ENCODE measurements at regions not wholly inside any gene's neighbourhood (a gene's known extent, or its start where the extent isn't known, plus 50 kb on each side); places are given as distances from the start of the nearest gene placed in this dataset.

DNA sequence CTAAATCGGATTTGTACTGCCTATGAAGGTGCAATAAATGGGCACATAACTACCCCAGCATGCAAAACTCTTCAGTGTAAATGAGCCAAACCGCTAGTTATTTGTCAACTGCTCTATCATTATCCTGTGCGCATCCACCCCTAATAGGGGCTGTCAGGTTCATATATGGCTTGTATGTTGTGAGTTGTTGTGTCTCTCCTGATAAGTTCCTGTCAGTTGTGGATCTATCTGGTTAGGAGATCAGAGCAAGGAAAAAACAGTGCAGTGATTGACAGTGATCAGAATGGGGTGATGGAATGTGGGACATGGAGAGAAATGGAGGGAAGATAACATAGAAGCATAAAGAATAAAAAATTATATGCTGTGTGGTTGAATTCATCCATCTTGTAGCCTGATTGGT is 686.9 kb upstream of the ID4 start:
- no peak overlapping the region for H3K9ac ChIP-seq (ENCODE audit: low read length)
- no peaks in the 10 kb centered on the region for H3K27me3 ChIP-seq (ENCODE audit: insufficient read depth, low read depth, low read length)
- no peaks in the 10 kb centered on the region for H3K79me2 ChIP-seq (replicated peaks; ENCODE audit: insufficient read depth, low read length)
- TF ChIP-seq POLR2AphosphoS5 (IDR thresholded peaks at IDR 0.05) = peak; percentile 80
- TF ChIP-seq REST (IDR thresholded peaks at IDR 0.05; ENCODE audit: borderline replicate concordance) = peak; percentile 45
- no peak for TF ChIP-seq RAD21 (conservative IDR thresholded peaks at IDR 0.05)
- no peak for TF ChIP-seq TAF1 (IDR thresholded peaks at IDR 0.05; ENCODE audit: low read depth)
- TF ChIP-seq EP300 (conservative IDR thresholded peaks at IDR 0.05; ENCODE audit: poor library complexity, severe bottlenecking) = peak; percentile 90
- H3K9me2 ChIP-seq (ENCODE audit: insufficient read depth, low read length) = no peaks in the 10 kb centered on the region
- H2AFZ ChIP-seq (ENCODE audit: low read depth, low read length) = no peak overlapping the region
- H3K9me3 ChIP-seq (ENCODE audit: low read length) = no peaks in the 10 kb centered on the region
- no peak overlapping the region for H3K4me2 ChIP-seq (ENCODE audit: low read length)
- H3K4me3 ChIP-seq (ENCODE audit: low read length) = no peak overlapping the region
- no peaks in the 10 kb centered on the region for H3K36me3 ChIP-seq (ENCODE audit: insufficient read depth, low read length)
- no peaks in the 10 kb centered on the region for H3F3A ChIP-seq (ENCODE audit: insufficient read depth, low read length, poor library complexity, severe bottlenecking)
- H4K20me1 ChIP-seq (ENCODE audit: insufficient read depth) = no peaks in the 10 kb centered on the region
- H3K27ac ChIP-seq (ENCODE audit: low read length) = no peak overlapping the region

- Histone ChIP-seq H3K27me3 (ENCODE audit: insufficient read depth, low read depth, low read length) (no peaks in the 10 kb centered on the region), H3K9me2 (ENCODE audit: insufficient read depth, low read length) (no peaks in the 10 kb centered on the region), H3K4me2 (ENCODE audit: low read length) (no peak overlapping the region), H3K4me3 (ENCODE audit: low read length) (no peak overlapping the region), H3K9ac (ENCODE audit: low read length) (no peak overlapping the region), H2AFZ (ENCODE audit: low read depth, low read length) (no peak overlapping the region), H3F3A (ENCODE audit: insufficient read depth, low read length, poor library complexity, severe bottlenecking) (no peaks in the 10 kb centered on the region), H3K9me3 (ENCODE audit: low read length) (no peaks in the 10 kb centered on the region), H3K27ac (ENCODE audit: low read length) (no peak overlapping the region), H3K79me2 (replicated peaks; ENCODE audit: insufficient read depth, low read length) (no peaks in the 10 kb centered on the region), H4K20me1 (ENCODE audit: insufficient read depth) (no peaks in the 10 kb centered on the region), H3K36me3 (ENCODE audit: insufficient read depth, low read length) (no peaks in the 10 kb centered on the region)
- TF ChIP-seq TAF1 (IDR thresholded peaks at IDR 0.05; ENCODE audit: low read depth) (no peak), RAD21 (conservative IDR thresholded peaks at IDR 0.05) (no peak), EP300 (conservative IDR thresholded peaks at IDR 0.05; ENCODE audit: poor library complexity, severe bottlenecking) (no peak), POLR2AphosphoS5 (IDR thresholded peaks at IDR 0.05) (no peak), SMC3 (conservative IDR thresholded peaks at IDR 0.05; ENCODE audit: poor library complexity) (no peak)
Measured at GRCh38 chr6:19153270-19153980, 683.7 kb upstream of the ID4 start.

GRCh38 chr6:19153981-19154295 is 683.2 kb upstream of the ID4 start:
- Histone ChIP-seq H3K79me2 (replicated peaks; ENCODE audit: insufficient read depth, low read length) (no peaks in the 10 kb centered on the region), H3K27me3 (ENCODE audit: insufficient read depth, low read depth, low read length) (no peaks in the 10 kb centered on the region), H3K9me2 (ENCODE audit: insufficient read depth, low read length) (no peaks in the 10 kb centered on the region), H3K27ac (ENCODE audit: low read length) (no peak overlapping the region), H3K4me3 (ENCODE audit: low read length) (no peak overlapping the region), H3F3A (ENCODE audit: insufficient read depth, low read length, poor library complexity, severe bottlenecking) (no peaks in the 10 kb centered on the region), H3K9ac (ENCODE audit: low read length) (no peak overlapping the region), H3K4me2 (ENCODE audit: low read length) (no peak overlapping the region), H4K20me1 (ENCODE audit: insufficient read depth) (no peaks in the 10 kb centered on the region), H3K36me3 (ENCODE audit: insufficient read depth, low read length) (no peaks in the 10 kb centered on the region), H3K9me3 (ENCODE audit: low read length) (no peaks in the 10 kb centered on the region), H2AFZ (ENCODE audit: low read depth, low read length) (no peak overlapping the region)
- TF ChIP-seq EP300 (conservative IDR thresholded peaks at IDR 0.05; ENCODE audit: poor library complexity, severe bottlenecking) (no peak), REST (IDR thresholded peaks at IDR 0.05; ENCODE audit: borderline replicate concordance) (no peak), POLR2AphosphoS5 (IDR thresholded peaks at IDR 0.05) (no peak), TAF1 (IDR thresholded peaks at IDR 0.05; ENCODE audit: low read depth) (no peak), MXI1 (conservative IDR thresholded peaks at IDR 0.05; ENCODE audit: poor library complexity, severe bottlenecking) (no peak), EZH2 (IDR thresholded peaks at IDR 0.05; ENCODE audit: borderline replicate concordance, insufficient read depth, low read length, poor library complexity, severe bottlenecking) (no peak), SMC3 (conservative IDR thresholded peaks at IDR 0.05; ENCODE audit: poor library complexity) (no peak), RAD21 (conservative IDR thresholded peaks at IDR 0.05) (no peak)
- TF ChIP-seq, protein P1, sequence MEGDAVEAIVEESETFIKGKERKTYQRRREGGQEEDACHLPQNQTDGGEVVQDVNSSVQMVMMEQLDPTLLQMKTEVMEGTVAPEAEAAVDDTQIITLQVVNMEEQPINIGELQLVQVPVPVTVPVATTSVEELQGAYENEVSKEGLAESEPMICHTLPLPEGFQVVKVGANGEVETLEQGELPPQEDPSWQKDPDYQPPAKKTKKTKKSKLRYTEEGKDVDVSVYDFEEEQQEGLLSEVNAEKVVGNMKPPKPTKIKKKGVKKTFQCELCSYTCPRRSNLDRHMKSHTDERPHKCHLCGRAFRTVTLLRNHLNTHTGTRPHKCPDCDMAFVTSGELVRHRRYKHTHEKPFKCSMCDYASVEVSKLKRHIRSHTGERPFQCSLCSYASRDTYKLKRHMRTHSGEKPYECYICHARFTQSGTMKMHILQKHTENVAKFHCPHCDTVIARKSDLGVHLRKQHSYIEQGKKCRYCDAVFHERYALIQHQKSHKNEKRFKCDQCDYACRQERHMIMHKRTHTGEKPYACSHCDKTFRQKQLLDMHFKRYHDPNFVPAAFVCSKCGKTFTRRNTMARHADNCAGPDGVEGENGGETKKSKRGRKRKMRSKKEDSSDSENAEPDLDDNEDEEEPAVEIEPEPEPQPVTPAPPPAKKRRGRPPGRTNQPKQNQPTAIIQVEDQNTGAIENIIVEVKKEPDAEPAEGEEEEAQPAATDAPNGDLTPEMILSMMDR (IDR thresholded peaks at IDR 0.05; ENCODE audit: poor library complexity, severe bottlenecking) = no peak
